ENCODE measurements at regions not wholly inside any gene's neighbourhood (a gene's known extent, or its start where the extent isn't known, plus 50 kb on each side); places are given as distances from the start of the nearest gene placed in this dataset.

GRCh38 chr20:24235296-24236175 is 233.9 kb upstream of the SYNDIG1 start:
- TF ChIP-seq CTCF (IDR thresholded peaks at IDR 0.05; ENCODE audit: insufficient read depth, low read depth, low read length), result no peak
- no peak for TF ChIP-seq EZH2 (IDR thresholded peaks at IDR 0.05; ENCODE audit: insufficient read depth, low read length)
